ENCODE measurements at regions not wholly inside any gene's neighbourhood (a gene's known extent, or its start where the extent isn't known, plus 50 kb on each side); places are given as distances from the start of the nearest gene placed in this dataset.
"Not testable (repeated sequence)": the region's sequence is repeated elsewhere in the genome, so short reads cannot be mapped to it uniquely, and the experiment has no call there.

- TF ChIP-seq EZH2phosphoT487 (IDR thresholded peaks at IDR 0.05; ENCODE audit: low read depth): no peak
- TF ChIP-seq, protein P1, sequence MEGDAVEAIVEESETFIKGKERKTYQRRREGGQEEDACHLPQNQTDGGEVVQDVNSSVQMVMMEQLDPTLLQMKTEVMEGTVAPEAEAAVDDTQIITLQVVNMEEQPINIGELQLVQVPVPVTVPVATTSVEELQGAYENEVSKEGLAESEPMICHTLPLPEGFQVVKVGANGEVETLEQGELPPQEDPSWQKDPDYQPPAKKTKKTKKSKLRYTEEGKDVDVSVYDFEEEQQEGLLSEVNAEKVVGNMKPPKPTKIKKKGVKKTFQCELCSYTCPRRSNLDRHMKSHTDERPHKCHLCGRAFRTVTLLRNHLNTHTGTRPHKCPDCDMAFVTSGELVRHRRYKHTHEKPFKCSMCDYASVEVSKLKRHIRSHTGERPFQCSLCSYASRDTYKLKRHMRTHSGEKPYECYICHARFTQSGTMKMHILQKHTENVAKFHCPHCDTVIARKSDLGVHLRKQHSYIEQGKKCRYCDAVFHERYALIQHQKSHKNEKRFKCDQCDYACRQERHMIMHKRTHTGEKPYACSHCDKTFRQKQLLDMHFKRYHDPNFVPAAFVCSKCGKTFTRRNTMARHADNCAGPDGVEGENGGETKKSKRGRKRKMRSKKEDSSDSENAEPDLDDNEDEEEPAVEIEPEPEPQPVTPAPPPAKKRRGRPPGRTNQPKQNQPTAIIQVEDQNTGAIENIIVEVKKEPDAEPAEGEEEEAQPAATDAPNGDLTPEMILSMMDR (IDR thresholded peaks at IDR 0.05; ENCODE audit: low read depth, low read length): no peak
- H3K36me3 ChIP-seq (replicated peaks; ENCODE audit: low read depth, low read length): no peaks in the 10 kb centered on the region
These were observed 278.8 kb downstream of the RND3 start for GRCh38 chr2:150208689-150209088.

DNA sequence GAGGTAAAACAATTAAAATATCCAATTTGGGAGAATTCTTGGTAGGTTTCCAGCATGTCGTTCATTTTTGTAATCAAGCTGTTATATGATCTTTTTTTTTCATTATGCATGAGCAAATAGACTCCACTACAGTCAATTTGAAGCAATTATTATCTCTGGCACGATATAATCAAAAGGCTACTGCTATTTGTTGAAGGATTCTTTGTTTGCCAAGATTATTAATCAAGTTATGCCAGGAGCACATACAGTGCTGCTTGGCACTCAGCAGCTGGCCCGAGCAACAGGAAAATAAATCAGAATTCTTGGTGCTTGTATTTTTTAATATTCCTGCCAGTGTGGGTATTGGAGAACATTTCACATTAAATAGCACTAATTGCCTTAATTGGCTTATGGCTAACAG, 279.5 kb downstream of the RND3 start:
- no peaks in the 10 kb centered on the region for H3K9me3 ChIP-seq (ENCODE audit: insufficient read depth, low read length)
- H3K27ac ChIP-seq (ENCODE audit: low read length): no peak overlapping the region
- no peaks in the 10 kb centered on the region for H4K20me1 ChIP-seq (ENCODE audit: insufficient read depth, low read length)
- no peaks in the 10 kb centered on the region for H3K36me3 ChIP-seq (replicated peaks; ENCODE audit: low read depth, low read length)
- H3K4me1 ChIP-seq (ENCODE audit: low read length): no peaks in the 10 kb centered on the region
- H3K4me2 ChIP-seq (ENCODE audit: low read length): no peak overlapping the region
- H3K9ac ChIP-seq (ENCODE audit: low read length): no peak overlapping the region
- TF ChIP-seq EZH2phosphoT487 (IDR thresholded peaks at IDR 0.05; ENCODE audit: low read depth): no peak
- TF ChIP-seq, protein P1 (IDR thresholded peaks at IDR 0.05; ENCODE audit: low read depth, low read length): no peak
- H3K4me3 ChIP-seq (ENCODE audit: low read length): no peak overlapping the region
- no peak overlapping the region for H2AFZ ChIP-seq (ENCODE audit: low read depth, low read length)
- no peaks in the 10 kb centered on the region for H3K27me3 ChIP-seq (ENCODE audit: low read depth, low read length)
- no peaks in the 10 kb centered on the region for H3K79me2 ChIP-seq (ENCODE audit: low read length)

More at GRCh38 chr2:150208689-150209088, 278.8 kb downstream of the RND3 start:
- Histone ChIP-seq H3K27ac (ENCODE audit: low read length) (no peak overlapping the region), H3K9me3 (ENCODE audit: insufficient read depth, low read length) (no peaks in the 10 kb centered on the region), H3K27me3 (ENCODE audit: low read depth, low read length) (no peaks in the 10 kb centered on the region), H3K9ac (ENCODE audit: low read length) (no peak overlapping the region), H3K4me3 (ENCODE audit: low read length) (no peak overlapping the region), H4K20me1 (ENCODE audit: insufficient read depth, low read length) (no peaks in the 10 kb centered on the region), H3K79me2 (ENCODE audit: low read length) (no peaks in the 10 kb centered on the region), H2AFZ (ENCODE audit: low read depth, low read length) (no peak overlapping the region), H3K4me1 (ENCODE audit: low read length) (no peaks in the 10 kb centered on the region), H3K4me2 (ENCODE audit: low read length) (no peak overlapping the region)

- no peaks in the 10 kb centered on the region for H3K79me2 ChIP-seq (ENCODE audit: low read length)
- no peaks in the 10 kb centered on the region for H3K9me3 ChIP-seq (ENCODE audit: insufficient read depth, low read length)
- H2AFZ ChIP-seq (ENCODE audit: low read depth, low read length): no peak overlapping the region
- H3K36me3 ChIP-seq (replicated peaks; ENCODE audit: low read depth, low read length): no peaks in the 10 kb centered on the region
- H3K9ac ChIP-seq (ENCODE audit: low read length): no peak overlapping the region
- H3K4me2 ChIP-seq (ENCODE audit: low read length): no peak overlapping the region
- TF ChIP-seq, protein P1 (IDR thresholded peaks at IDR 0.05; ENCODE audit: low read depth, low read length): no peak
- no peak for TF ChIP-seq EZH2phosphoT487 (IDR thresholded peaks at IDR 0.05; ENCODE audit: low read depth)
- H3K4me3 ChIP-seq (ENCODE audit: low read length): no peak overlapping the region
- no peaks in the 10 kb centered on the region for H4K20me1 ChIP-seq (ENCODE audit: insufficient read depth, low read length)
- no peaks in the 10 kb centered on the region for H3K27me3 ChIP-seq (ENCODE audit: low read depth, low read length)
- H3K4me1 ChIP-seq (ENCODE audit: low read length): no peaks in the 10 kb centered on the region
- H3K27ac ChIP-seq (ENCODE audit: low read length): no peak overlapping the region
These were observed 283.0 kb downstream of the RND3 start for GRCh38 chr2:150204451-150204850.

- H4K20me1 ChIP-seq (ENCODE audit: insufficient read depth, low read length); H3K27ac ChIP-seq (ENCODE audit: low read length); H3K9ac ChIP-seq (ENCODE audit: low read length); H3K79me2 ChIP-seq (ENCODE audit: low read length); H3K4me2 ChIP-seq (ENCODE audit: low read length); H3K36me3 ChIP-seq (replicated peaks; ENCODE audit: low read depth, low read length); H2AFZ ChIP-seq (ENCODE audit: low read depth, low read length); H3K9me3 ChIP-seq (ENCODE audit: insufficient read depth, low read length); H3K27me3 ChIP-seq (ENCODE audit: low read depth, low read length); H3K4me1 ChIP-seq (ENCODE audit: low read length); H3K4me3 ChIP-seq (ENCODE audit: low read length): not testable (repeated sequence)
These were observed 292.7 kb downstream of the RND3 start for GRCh38 chr2:150194816-150195215.

GRCh38 chr2:150192701-150193100, 294.8 kb downstream of the RND3 start:
- no peak overlapping the region for H3K4me3 ChIP-seq (ENCODE audit: low read length)
- no peak overlapping the region for H3K4me2 ChIP-seq (ENCODE audit: low read length)
- H3K79me2 ChIP-seq (ENCODE audit: low read length): no peaks in the 10 kb centered on the region
- H3K27ac ChIP-seq (ENCODE audit: low read length): no peak overlapping the region
- no peaks in the 10 kb centered on the region for H3K36me3 ChIP-seq (replicated peaks; ENCODE audit: low read depth, low read length)
- no peaks in the 10 kb centered on the region for H4K20me1 ChIP-seq (ENCODE audit: insufficient read depth, low read length)
- TF ChIP-seq EZH2phosphoT487 (IDR thresholded peaks at IDR 0.05; ENCODE audit: low read depth): no peak
- TF ChIP-seq, protein P1 (IDR thresholded peaks at IDR 0.05; ENCODE audit: low read depth, low read length): no peak
- no peak overlapping the region for H2AFZ ChIP-seq (ENCODE audit: low read depth, low read length)
- no peaks in the 10 kb centered on the region for H3K27me3 ChIP-seq (ENCODE audit: low read depth, low read length)
- no peak overlapping the region for H3K9ac ChIP-seq (ENCODE audit: low read length)
- no peaks in the 10 kb centered on the region for H3K4me1 ChIP-seq (ENCODE audit: low read length)
- H3K9me3 ChIP-seq (ENCODE audit: insufficient read depth, low read length): no peaks in the 10 kb centered on the region
